ENCODE measurements at regions not wholly inside any gene's neighbourhood (a gene's known extent, or its start where the extent isn't known, plus 50 kb on each side); places are given as distances from the start of the nearest gene placed in this dataset.

DNA sequence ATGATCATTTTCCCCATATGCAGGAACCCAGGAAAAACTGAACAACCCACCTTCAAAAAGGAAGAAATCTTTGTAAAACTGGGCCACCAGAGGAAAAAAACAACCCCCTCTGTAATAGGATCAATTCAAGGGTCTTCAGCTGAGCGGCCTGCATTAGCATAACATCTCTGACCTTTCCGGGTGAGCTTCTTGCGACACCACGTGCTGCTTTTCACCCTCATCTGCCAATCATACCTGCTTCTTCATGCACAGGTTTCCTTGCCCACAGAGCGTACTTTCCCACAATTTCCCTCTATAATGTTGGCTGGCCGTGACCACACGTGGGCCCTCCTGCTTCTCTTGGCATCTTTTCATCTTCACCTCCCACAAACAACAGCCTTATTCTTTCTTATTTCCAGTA, 284.3 kb upstream of the NEBL start:
- H4K20me1 ChIP-seq (ENCODE audit: insufficient read depth, low read length): no peaks in the 10 kb centered on the region
- H3K27me3 ChIP-seq (ENCODE audit: insufficient read depth, low read length): no peaks in the 10 kb centered on the region
- H3K4me2 ChIP-seq (ENCODE audit: insufficient read depth, low read length): no peak overlapping the region
- no peaks in the 10 kb centered on the region for H3K4me1 ChIP-seq (ENCODE audit: insufficient read depth, low read length)
- no peaks in the 10 kb centered on the region for H3K79me2 ChIP-seq (ENCODE audit: insufficient read depth, low read length)
- no peaks in the 10 kb centered on the region for H3K36me3 ChIP-seq (ENCODE audit: insufficient read depth, low read length)
- no peak overlapping the region for H2AFZ ChIP-seq (ENCODE audit: low read length)
- H3K4me3 ChIP-seq (ENCODE audit: insufficient read depth, low read length): no peak overlapping the region
- DNase-seq (ENCODE audit: insufficient read length, low spot score, missing footprints): no peak
- TF ChIP-seq, protein P1, sequence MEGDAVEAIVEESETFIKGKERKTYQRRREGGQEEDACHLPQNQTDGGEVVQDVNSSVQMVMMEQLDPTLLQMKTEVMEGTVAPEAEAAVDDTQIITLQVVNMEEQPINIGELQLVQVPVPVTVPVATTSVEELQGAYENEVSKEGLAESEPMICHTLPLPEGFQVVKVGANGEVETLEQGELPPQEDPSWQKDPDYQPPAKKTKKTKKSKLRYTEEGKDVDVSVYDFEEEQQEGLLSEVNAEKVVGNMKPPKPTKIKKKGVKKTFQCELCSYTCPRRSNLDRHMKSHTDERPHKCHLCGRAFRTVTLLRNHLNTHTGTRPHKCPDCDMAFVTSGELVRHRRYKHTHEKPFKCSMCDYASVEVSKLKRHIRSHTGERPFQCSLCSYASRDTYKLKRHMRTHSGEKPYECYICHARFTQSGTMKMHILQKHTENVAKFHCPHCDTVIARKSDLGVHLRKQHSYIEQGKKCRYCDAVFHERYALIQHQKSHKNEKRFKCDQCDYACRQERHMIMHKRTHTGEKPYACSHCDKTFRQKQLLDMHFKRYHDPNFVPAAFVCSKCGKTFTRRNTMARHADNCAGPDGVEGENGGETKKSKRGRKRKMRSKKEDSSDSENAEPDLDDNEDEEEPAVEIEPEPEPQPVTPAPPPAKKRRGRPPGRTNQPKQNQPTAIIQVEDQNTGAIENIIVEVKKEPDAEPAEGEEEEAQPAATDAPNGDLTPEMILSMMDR (IDR thresholded peaks at IDR 0.05; ENCODE audit: extremely low read depth, low read depth, low read length): no peak
- H3K9me3 ChIP-seq (ENCODE audit: low read depth, low read length): no peaks in the 10 kb centered on the region
- H3K27ac ChIP-seq (ENCODE audit: low read depth, low read length): no peak overlapping the region

DNA sequence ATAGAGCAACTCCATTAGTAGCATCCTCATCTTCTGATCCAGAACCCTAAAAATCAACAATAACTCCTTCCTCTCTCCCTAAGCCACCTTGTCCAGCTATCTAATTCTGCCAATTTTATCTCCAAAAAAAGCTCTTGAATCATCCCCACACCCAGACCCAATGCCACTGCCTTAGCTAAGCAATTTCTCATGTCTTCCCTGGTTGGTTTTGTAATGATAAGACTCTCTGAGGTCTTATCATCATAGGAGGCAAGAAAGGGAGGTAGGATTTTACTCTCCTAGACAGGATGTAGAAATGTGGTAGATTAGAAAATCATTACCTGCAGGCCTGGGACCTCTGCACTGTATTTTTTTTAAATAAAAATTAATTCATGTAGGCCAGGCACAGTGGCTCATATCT, 283.5 kb upstream of the NEBL start:
- no peaks in the 10 kb centered on the region for H3K36me3 ChIP-seq (ENCODE audit: insufficient read depth, low read length)

GRCh38 chr10:21176934-21177480, 279.9 kb upstream of the NEBL start:
- no peak for DNase-seq (ENCODE audit: insufficient read length, low spot score, missing footprints)
- TF ChIP-seq, protein P1 (IDR thresholded peaks at IDR 0.05; ENCODE audit: extremely low read depth, low read depth, low read length): no peak
- H2AFZ ChIP-seq (ENCODE audit: low read length): no peak overlapping the region
- H4K20me1 ChIP-seq (ENCODE audit: insufficient read depth, low read length): no peaks in the 10 kb centered on the region
- no peak overlapping the region for H3K4me2 ChIP-seq (ENCODE audit: insufficient read depth, low read length)
- H3K9me3 ChIP-seq (ENCODE audit: low read depth, low read length): no peaks in the 10 kb centered on the region
- H3K4me1 ChIP-seq (ENCODE audit: insufficient read depth, low read length): no peaks in the 10 kb centered on the region
- no peak overlapping the region for H3K4me3 ChIP-seq (ENCODE audit: insufficient read depth, low read length)
- H3K27me3 ChIP-seq (ENCODE audit: insufficient read depth, low read length): peaks cover 23% of the 10 kb centered on the region
- H3K27ac ChIP-seq (ENCODE audit: low read depth, low read length): no peak overlapping the region
- H3K36me3 ChIP-seq (ENCODE audit: insufficient read depth, low read length): no peaks in the 10 kb centered on the region
- H3K79me2 ChIP-seq (ENCODE audit: insufficient read depth, low read length): no peaks in the 10 kb centered on the region

More for the DNA sequence above, 283.5 kb upstream of the NEBL start:
- Histone ChIP-seq H3K27me3 (ENCODE audit: insufficient read depth, low read length) (no peaks in the 10 kb centered on the region), H3K79me2 (ENCODE audit: insufficient read depth, low read length) (no peaks in the 10 kb centered on the region), H3K9me3 (ENCODE audit: low read depth, low read length) (no peaks in the 10 kb centered on the region), H3K27ac (ENCODE audit: low read depth, low read length) (no peak overlapping the region), H4K20me1 (ENCODE audit: insufficient read depth, low read length) (no peaks in the 10 kb centered on the region), H3K4me1 (ENCODE audit: insufficient read depth, low read length) (no peaks in the 10 kb centered on the region), H3K4me2 (ENCODE audit: insufficient read depth, low read length) (no peak overlapping the region), H2AFZ (ENCODE audit: low read length) (no peak overlapping the region), H3K4me3 (ENCODE audit: insufficient read depth, low read length) (no peak overlapping the region)
- no peak for DNase-seq (ENCODE audit: insufficient read length, low spot score, missing footprints)
- TF ChIP-seq, protein P1 (IDR thresholded peaks at IDR 0.05; ENCODE audit: extremely low read depth, low read depth, low read length): no peak

DNA sequence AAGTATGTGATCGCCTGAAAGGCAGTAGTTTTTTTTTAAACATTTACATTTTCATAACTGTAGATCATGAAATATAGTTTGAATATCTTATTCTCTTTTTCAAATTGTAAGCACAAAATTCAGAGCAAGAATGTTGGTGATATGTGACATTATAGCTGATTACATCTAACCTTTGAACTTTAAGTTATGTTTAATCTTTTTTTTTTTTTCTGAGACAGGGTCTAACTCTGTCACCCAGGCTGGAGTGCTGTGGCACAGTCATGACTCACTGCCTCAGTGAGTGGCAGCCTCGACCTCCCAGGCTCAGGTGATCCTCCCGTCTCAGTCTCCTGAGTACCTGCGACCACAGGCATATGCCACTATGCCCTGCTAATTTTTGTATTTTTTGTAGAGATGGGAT, 278.7 kb upstream of the NEBL start:
- H3K9me3 ChIP-seq (ENCODE audit: low read depth, low read length): no peaks in the 10 kb centered on the region
- H2AFZ ChIP-seq (ENCODE audit: low read length): no peak overlapping the region
- TF ChIP-seq, protein P1 (IDR thresholded peaks at IDR 0.05; ENCODE audit: extremely low read depth, low read depth, low read length): no peak
- no peak for DNase-seq (ENCODE audit: insufficient read length, low spot score, missing footprints)
- H3K4me2 ChIP-seq (ENCODE audit: insufficient read depth, low read length): no peak overlapping the region
- H3K27me3 ChIP-seq (ENCODE audit: insufficient read depth, low read length): peaks cover 23% of the 10 kb centered on the region
- no peaks in the 10 kb centered on the region for H3K36me3 ChIP-seq (ENCODE audit: insufficient read depth, low read length)
- H4K20me1 ChIP-seq (ENCODE audit: insufficient read depth, low read length): no peaks in the 10 kb centered on the region
- no peaks in the 10 kb centered on the region for H3K79me2 ChIP-seq (ENCODE audit: insufficient read depth, low read length)
- H3K4me1 ChIP-seq (ENCODE audit: insufficient read depth, low read length): no peaks in the 10 kb centered on the region
- no peak overlapping the region for H3K4me3 ChIP-seq (ENCODE audit: insufficient read depth, low read length)
- H3K27ac ChIP-seq (ENCODE audit: low read depth, low read length): no peak overlapping the region
